ENCODE measurements at regions not wholly inside any gene's neighbourhood (a gene's known extent, or its start where the extent isn't known, plus 50 kb on each side); places are given as distances from the start of the nearest gene placed in this dataset.

- intact Hi-C loops (cut with DNase I) = no loop called here
- H3K4me3 ChIP-seq = no peak overlapping the region
- no peak for TF ChIP-seq CTCF (IDR thresholded peaks at IDR 0.05)
- H3K36me3 ChIP-seq = no peaks in the 10 kb centered on the region
- whole genome bisulfite sequencing, 2 donors = 71 to 77% methylated on average over 1 of the region's 1 CpG
- peak in 1 of 8 donors; percentile 66 for ATAC-seq
- peaks cover 0 to 11% (median 0%) of the 10 kb centered on the region in 7 donors for H3K27me3 ChIP-seq
- DNase-seq = no peak
- no peaks in the 10 kb centered on the region for H3K9me3 ChIP-seq
- no peak overlapping the region for H3K27ac ChIP-seq
- peaks cover 0 to 6% (median 0%) of the 10 kb centered on the region in 9 donors for H3K4me1 ChIP-seq
Measured at GRCh38 chr11:36774603-36775002, 176.6 kb upstream of the RAG2 start.

DNA sequence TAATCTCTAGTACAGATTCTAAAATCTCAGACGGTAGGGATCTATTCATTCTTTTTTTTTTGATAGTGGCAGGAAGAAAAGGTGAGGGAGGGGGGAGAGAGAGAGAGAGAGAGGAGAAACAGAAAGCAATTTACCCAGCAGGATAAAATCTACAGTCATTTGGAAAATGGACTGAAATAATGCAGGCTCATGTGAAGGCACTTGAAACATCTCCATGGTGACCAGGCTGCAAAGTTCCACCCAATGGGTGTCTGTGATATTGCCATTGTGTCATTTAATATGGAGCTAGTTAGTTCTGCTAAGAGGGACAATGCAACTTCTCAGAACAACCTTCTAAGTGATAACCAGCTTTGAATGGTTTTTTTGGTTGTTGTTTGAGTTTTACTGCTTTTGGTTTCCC lies 165.2 kb upstream of the RAG2 start:
- Histone ChIP-seq H3K36me3 (no peaks in the 10 kb centered on the region), H3K27me3 (peaks cover 0 to 4% (median 0%) of the 10 kb centered on the region in 7 donors), H3K9me3 (peaks cover 0 to 13% (median 0%) of the 10 kb centered on the region in 11 donors), H3K4me1 (no peaks in the 10 kb centered on the region), H3K4me3 (no peak overlapping the region), H3K27ac (no peak overlapping the region)
- DNase-seq = no peak
- no peak for TF ChIP-seq CTCF (IDR thresholded peaks at IDR 0.05)
- WGBS, 2 donors = 15 to 36% methylated on average over 1 of the region's 1 CpG
- intact Hi-C loops (cut with DNase I) = no loop called here
- no peak for ATAC-seq

DNA sequence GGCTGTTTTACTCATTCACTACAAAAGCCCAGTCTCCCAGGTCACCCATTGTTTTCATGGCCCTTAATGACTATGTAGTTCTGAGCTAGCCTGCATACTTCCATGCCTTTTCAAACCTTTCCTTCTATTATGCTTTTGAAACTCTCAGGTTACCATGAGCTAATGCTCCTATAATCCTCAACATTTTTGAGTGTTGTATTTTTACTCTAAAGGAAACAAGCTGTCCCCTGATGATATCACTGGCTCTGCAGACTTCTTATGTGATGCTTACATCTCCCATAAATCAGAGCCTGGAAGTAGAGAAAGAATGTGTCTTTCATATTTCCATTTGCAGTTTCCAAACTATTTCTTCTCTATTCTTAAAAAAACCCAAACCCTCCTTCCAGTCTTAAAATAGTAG lies 159.0 kb upstream of the RAG2 start:
- Histone ChIP-seq H3K4me1 (no peaks in the 10 kb centered on the region), H3K9me3 (peaks cover 0 to 8% (median 0%) of the 10 kb centered on the region in 11 donors), H3K4me3 (no peak overlapping the region), H3K27ac (no peak overlapping the region), H3K27me3 (peaks cover 0 to 21% (median 0%) of the 10 kb centered on the region in 7 donors), H3K36me3 (no peaks in the 10 kb centered on the region)
- intact Hi-C loops (cut with DNase I) = no loop called here
- DNase-seq (no peak), ATAC-seq (no peak)
- TF ChIP-seq CTCF (IDR thresholded peaks at IDR 0.05) = no peak

DNA sequence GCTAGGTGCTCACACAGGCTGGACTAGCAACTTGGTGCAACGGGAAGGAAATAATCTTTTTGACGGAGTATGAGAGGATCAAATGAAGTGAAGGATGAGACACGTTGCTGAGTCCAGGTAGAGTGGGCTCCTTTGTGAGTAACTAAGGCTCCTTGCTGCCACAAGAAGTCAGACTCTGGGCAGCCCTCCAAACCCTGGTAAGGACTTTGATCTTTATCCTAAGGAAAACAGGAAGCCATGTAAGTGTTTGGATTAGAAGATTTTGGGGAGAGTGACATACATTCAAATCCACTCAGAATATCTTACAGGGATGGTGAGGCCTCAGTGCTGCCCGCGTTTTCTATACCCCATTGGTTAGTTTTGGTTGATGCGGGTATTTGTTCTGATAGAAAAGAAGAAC lies 155.9 kb upstream of the RAG2 start:
- H3K27ac ChIP-seq = no peak overlapping the region
- H3K4me3 ChIP-seq = no peak overlapping the region
- H3K9me3 ChIP-seq = no peaks in the 10 kb centered on the region
- WGBS, 2 donors = 77 to 83% methylated on average over 6 of the region's 6 CpGs
- no peaks in the 10 kb centered on the region for H3K36me3 ChIP-seq
- H3K27me3 ChIP-seq = peaks cover 0 to 21% (median 4%) of the 10 kb centered on the region in 7 donors
- intact Hi-C loops (cut with DNase I) = loop anchor here in 1 of 10 donors (5.0 kb wide), 1 partner anchor 192 kb away; no protein-coding TSS in a partner anchor
- no peak for TF ChIP-seq CTCF (IDR thresholded peaks at IDR 0.05)
- ATAC-seq (no peak), DNase-seq (no peak)
- H3K4me1 ChIP-seq = no peaks in the 10 kb centered on the region

Measured in heart right ventricle (tissue), 16 donors.